Astrocyte (in vitro differentiated cells and primary cell): ENCODE measurements at regions not wholly inside any gene's neighbourhood (a gene's known extent, or its start where the extent isn't known, plus 50 kb on each side); places are given as distances from the start of the nearest gene placed in this dataset.

Source experiments
- EZH2 ChIP-seq: IDR thresholded peaks from 2 replicates; pipeline ENCODE4 v1.6.1; 2012; ENCODE audit warnings: mild to moderate bottlenecking, low read length, inconsistent platforms; ENCODE audit not compliant: insufficient read depth
- TF ChIP-seq, protein P1 (sequence below): IDR thresholded peaks from 2 replicates; pipeline ENCODE4 v1.5.1; 2011; ENCODE audit warnings: low read depth, mild to moderate bottlenecking, inconsistent platforms, low read length, moderate library complexity; ENCODE audit not compliant: insufficient read depth

- TF ChIP-seq, protein P1, sequence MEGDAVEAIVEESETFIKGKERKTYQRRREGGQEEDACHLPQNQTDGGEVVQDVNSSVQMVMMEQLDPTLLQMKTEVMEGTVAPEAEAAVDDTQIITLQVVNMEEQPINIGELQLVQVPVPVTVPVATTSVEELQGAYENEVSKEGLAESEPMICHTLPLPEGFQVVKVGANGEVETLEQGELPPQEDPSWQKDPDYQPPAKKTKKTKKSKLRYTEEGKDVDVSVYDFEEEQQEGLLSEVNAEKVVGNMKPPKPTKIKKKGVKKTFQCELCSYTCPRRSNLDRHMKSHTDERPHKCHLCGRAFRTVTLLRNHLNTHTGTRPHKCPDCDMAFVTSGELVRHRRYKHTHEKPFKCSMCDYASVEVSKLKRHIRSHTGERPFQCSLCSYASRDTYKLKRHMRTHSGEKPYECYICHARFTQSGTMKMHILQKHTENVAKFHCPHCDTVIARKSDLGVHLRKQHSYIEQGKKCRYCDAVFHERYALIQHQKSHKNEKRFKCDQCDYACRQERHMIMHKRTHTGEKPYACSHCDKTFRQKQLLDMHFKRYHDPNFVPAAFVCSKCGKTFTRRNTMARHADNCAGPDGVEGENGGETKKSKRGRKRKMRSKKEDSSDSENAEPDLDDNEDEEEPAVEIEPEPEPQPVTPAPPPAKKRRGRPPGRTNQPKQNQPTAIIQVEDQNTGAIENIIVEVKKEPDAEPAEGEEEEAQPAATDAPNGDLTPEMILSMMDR: no peak
- no peak for TF ChIP-seq EZH2
These were observed 226.1 kb upstream of the TTC14 start for GRCh38 chr3:180375831-180376230.
